HG03442 (cell line): ENCODE measurements at regions not wholly inside any gene's neighbourhood (a gene's known extent, or its start where the extent isn't known, plus 50 kb on each side); places are given as distances from the start of the nearest gene placed in this dataset.
"Not testable (repeated sequence)": the region's sequence is repeated elsewhere in the genome, so short reads cannot be mapped to it uniquely, and the experiment has no call there.

Experiments
- ATAC-seq: cut with Tn5 transposase; IDR thresholded peaks from one replicate; pipeline ENCODE4 v1.9.1; 2021; ENCODE audit warnings: mild to moderate bottlenecking, moderate library complexity; ENCODE audit not compliant: unreplicated experiment

DNA sequence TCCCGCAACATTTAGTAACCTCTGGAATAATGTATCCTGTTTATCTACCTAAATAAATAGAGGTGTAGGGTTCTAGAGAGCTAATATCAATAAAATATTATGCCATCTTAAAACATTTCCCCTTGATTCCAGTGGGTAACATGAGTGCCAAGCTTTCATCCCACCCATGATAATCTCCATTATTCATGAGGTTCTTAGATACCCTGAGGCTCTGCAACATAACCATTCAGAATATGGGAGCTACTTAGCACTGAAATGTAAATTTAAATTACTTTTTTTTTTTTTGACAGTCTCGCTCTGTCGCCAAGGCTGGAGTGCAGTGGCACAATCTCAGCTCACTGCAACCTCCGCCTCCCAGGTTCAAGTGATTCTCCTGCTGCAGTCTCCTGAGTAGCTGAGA lies 832.7 kb downstream of the BRINP3 start:
- ATAC-seq = no peak

GRCh38 chr1:189646066-189646465 lies 831.6 kb downstream of the BRINP3 start:
- no peak for ATAC-seq

- no peak for ATAC-seq
These were observed 822.8 kb downstream of the BRINP3 start for GRCh38 chr1:189654906-189655305.

GRCh38 chr1:189656628-189657530 lies 820.8 kb downstream of the BRINP3 start:
- no peak for ATAC-seq

DNA sequence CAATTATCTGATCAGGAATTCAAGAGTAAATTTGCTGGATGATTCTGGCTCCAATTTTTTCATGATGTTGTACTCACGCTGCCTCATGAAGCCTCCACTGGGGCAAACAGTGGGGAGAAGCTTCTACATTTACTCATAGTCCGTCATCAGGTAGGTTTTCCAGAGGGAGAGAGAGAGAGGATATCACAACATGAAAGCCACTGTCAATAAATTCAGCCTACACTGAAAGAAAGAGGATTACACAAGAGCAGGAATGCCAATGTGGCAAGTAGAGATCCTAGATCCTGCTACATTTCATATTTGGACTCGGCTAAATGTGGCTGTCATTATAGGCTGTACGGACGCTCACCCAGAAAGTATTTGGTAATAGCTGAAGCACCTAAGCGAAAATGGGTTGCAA lies 819.9 kb downstream of the BRINP3 start:
- ATAC-seq = no peak

DNA sequence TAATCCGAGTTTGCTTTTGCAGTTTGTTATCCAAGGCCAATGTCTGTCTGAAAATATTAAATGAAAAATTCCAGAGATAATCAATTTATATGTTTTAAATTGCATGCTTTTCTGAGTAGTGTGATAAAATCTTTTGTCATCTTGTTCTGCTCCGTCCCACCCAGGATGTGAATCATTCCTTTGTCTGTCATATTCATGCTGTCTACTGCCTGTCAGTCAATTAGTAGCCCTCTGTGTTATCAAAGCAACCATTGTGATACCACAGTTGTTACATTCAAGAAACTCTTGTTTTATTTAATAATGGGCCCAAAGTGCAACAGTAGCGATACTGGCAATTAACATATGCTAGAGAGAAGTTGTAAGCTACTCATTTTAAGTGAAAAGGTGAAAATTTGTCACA lies 819.3 kb downstream of the BRINP3 start:
- no peak for ATAC-seq

DNA sequence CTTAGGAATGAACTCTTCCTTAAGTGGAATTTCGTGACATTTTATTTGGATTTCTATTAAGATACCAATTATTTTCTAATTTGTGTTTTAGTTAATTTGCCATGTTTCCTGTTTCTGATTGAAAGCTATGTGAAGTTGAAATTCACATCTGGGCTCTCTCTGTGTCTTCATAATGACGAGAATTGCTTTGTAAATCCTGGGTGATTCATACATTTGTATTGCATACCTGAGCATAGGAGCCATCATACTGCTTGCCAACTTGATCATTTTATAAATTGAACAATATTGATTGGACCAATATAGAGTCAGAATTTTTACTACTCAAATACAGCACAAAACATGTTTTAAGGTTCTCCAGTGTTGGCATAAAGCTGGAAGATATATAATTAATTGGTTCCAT lies 817.9 kb downstream of the BRINP3 start:
- ATAC-seq = no peak

DNA sequence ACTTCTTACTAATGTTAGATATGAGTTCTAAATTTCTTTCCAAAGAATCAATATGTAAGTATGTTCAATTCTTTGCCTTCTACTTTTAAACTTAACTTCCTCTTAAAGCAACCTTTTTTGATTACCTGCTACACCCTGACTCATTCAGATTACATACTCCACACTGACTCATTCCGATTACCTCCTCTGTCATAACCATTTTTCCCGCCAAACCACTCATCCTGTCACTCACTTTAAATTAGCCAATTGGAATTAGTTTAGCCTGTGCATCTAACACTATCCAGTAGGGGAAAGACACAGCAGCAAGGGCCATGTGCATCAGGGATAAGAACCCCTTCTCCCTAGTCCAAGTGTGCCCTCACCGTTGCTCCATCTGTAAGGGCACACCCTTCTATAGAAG lies 815.5 kb downstream of the BRINP3 start:
- ATAC-seq = no peak

GRCh38 chr1:189669846-189670245 lies 807.8 kb downstream of the BRINP3 start:
- ATAC-seq = no peak

DNA sequence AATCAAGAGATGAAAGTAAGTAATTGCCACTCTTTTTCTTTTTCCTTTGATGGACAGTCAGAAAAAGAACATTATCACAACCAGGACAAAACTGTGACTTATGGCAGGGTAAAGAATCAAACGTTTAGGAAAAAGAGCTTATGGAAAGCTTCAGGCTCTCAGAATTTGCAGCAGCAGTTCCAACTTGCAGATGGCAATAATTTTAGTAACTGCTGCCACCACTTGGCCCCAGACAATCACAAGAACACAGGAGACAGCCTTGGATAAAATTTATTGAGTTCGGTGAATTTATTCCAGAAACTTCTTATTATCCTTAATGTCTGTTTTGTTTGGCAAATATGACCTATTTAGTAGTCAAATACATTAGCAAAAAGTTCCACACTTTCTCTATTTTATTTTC lies 804.4 kb downstream of the BRINP3 start:
- ATAC-seq = no peak

DNA sequence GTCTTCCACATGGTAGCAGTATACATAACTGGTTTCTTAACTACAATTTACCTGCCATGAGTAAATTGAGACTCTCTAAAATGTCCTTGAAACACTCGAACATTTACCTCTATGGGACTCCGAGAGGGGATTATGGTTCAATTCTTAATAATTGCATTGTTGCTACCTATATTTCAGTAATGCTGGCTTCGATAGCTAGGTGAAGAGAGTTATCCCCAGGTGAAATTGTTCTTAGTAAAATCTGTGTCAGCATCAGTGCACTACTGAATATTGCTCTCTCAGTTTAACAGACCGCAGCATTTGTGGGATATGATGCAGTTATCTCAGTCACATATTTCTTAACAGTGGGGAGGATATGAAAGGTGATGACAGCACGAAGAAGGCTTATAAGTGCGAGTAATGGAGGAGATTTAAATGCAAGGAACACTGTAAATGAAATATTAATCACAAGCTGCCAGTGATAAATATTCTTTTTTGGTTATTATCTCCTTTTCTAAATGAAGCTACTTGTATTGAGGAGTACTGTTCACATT lies 801.9 kb downstream of the BRINP3 start:
- no peak for ATAC-seq

DNA sequence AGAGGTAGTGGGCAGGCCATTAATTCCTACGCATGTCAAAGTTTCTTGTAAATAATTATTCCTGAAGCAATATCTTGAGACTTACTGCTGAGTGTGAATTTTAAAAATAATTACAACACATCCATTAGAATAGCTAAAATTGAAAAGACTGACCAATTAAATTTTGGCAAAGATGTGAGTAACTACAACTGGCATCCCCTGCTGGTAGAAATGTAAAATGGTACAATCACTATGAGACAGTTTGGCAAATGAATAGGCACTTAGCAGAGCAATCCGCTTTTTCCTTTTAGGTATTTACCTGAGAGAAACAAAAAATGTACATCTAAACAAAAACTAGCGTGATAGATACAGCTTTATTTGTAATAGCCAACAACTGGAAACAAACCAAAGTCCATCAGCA lies 798.9 kb downstream of the BRINP3 start:
- ATAC-seq = no peak

GRCh38 chr1:189681252-189681919 lies 796.3 kb downstream of the BRINP3 start:
- no peak for ATAC-seq

DNA sequence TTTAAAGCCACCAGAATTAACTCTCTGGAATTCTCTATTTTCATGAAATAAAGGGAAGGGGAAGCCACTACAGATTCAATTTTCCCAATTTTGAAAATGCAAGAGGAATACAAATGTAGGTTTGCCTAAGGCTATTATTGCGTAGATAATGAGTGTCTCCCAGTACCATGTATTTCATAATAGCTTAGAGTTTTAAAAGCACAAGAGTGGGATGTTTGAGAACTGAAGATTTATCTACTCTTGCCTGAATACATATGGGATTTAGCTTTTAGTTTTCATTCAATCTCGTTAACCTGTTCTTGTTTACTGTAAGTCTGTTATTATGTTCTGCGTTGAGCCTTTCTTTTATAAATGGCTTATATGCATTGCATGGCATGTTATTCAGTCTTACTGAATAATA lies 795.1 kb downstream of the BRINP3 start:
- ATAC-seq = no peak

DNA sequence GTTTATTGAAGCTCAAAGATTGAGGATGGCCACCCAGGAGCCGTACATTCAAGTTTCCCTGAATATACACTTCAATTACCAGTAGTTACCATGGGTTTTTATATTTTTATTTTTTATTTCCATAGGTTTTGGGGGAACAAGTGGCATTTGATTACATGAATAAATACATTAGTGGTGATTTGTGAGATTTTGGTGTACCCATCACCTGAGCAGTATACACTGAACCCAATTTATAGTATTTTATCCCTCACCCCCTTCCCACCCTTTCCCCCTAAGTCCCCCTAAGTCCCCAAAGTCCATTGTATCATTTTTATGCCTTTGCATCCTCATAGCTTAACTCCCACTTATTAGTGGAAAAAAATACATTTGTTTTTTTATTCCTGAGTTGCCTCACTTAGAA lies 791.4 kb downstream of the BRINP3 start:
- no peak for ATAC-seq

- ATAC-seq = no peak
These were observed 784.5 kb downstream of the BRINP3 start for GRCh38 chr1:189693140-189693539.

- ATAC-seq = no peak
These were observed 781.4 kb downstream of the BRINP3 start for GRCh38 chr1:189696297-189696696.

DNA sequence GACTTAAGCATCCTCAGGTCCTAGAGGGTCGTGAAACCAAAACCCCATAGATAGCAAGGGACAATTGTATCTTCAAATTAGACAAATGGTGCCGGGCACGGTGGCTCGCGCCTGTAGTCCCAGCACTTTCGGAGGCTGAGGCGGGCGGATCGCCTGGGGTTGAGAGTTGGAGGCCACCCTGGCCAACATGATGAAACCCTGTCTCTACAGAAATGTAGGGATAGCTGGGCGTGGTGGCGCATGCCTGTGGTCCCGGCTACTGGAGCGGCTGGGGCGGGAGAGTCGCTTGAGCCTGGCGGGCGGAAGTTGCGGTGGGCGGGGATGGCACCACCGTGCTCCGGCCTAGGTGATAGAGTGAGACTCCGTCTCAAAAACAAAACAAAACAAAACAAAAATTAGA lies 780.6 kb downstream of the BRINP3 start:
- ATAC-seq = no peak

DNA sequence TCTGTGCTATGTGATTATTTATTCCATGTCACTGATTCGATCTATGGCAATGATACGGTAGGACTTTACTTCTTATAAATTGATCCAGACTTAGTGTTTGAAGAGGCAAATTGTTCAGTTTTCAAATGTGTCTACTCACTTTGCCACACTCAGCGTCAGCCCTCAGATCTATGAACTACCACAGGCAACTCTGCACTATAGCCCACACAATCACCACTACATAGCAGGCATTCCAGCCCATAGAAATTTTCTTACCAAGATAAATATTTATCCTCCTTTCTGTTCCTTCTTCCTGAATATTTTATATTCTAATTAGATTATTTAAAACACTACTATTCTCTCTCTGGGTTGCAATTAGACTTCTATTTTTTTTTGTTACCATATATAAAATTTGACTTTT lies 776.1 kb downstream of the BRINP3 start:
- ATAC-seq = no peak

- ATAC-seq = no peak
These were observed 771.1 kb downstream of the BRINP3 start for GRCh38 chr1:189706594-189706993.

GRCh38 chr1:189708674-189709073 lies 769.0 kb downstream of the BRINP3 start:
- no peak for ATAC-seq

DNA sequence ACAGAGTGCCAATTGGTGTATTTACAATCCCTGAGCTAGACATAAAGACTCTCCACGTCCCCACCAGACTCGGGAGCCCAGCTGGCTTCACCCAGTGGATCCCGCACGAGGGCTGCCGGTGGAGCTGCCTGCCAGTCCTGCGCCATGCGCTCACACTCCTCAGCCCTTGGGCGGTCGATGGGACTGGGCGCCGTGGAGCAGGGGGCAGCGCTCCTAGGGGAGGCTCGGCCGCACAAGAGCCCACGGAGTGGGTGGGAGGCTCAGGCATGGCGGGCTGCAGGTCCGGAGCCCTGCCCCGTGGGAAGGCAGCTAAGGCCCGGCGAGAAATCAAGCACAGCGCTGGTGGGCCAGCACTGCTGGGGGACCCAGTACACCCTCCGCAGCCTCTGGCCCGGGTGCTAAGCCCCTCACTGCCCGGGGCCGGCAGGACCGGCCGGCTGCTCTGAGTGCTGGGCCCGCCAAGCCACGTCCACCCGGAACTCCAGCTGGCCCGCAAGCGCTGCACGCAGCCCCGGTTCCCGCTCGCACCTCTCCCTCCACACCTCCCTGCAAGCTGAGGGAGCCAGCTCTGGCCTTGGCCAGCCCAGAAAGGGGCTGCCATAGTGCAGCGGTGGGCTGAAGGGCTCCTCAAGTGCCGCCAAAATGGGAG lies 759.4 kb downstream of the BRINP3 start:
- ATAC-seq = not testable (repeated sequence)
